ENCODE measurements at regions not wholly inside any gene's neighbourhood (a gene's known extent, or its start where the extent isn't known, plus 50 kb on each side); places are given as distances from the start of the nearest gene placed in this dataset.
"Not testable (repeated sequence)": the region's sequence is repeated elsewhere in the genome, so short reads cannot be mapped to it uniquely, and the experiment has no call there.

GRCh38 chr20:47443060-47443459 lies 58.6 kb upstream of the NCOA3 start:
- DNase-seq, result not testable (repeated sequence)

GRCh38 chr20:47444584-47444983 lies 57.1 kb upstream of the NCOA3 start:
- no peak for DNase-seq

GRCh38 chr20:47445291-47445690 lies 56.4 kb upstream of the NCOA3 start:
- DNase-seq, result no peak

- not testable (repeated sequence) for DNase-seq
These were observed 54.1 kb upstream of the NCOA3 start for GRCh38 chr20:47447350-47448296.

GRCh38 chr20:47448429-47448828 lies 53.3 kb upstream of the NCOA3 start:
- no peak for DNase-seq

- no peak for DNase-seq
These were observed 50.1 kb upstream of the NCOA3 start for GRCh38 chr20:47451602-47451904.

Measured in EL (cell line).